Iris pigment epithelial cell (primary cell): ENCODE measurements at regions not wholly inside any gene's neighbourhood (a gene's known extent, or its start where the extent isn't known, plus 50 kb on each side); places are given as distances from the start of the nearest gene placed in this dataset.
A peak's percentile ranks its signal among the peaks of the same experiment; 100 is the strongest.
"Not testable (repeated sequence)": the region's sequence is repeated elsewhere in the genome, so short reads cannot be mapped to it uniquely, and the experiment has no call there.

Source experiments
- DNase-seq: peaks from one replicate; pipeline ENCODE4 v3.0.0-alpha.2; 2011; ENCODE audit warnings: low read depth

DNA sequence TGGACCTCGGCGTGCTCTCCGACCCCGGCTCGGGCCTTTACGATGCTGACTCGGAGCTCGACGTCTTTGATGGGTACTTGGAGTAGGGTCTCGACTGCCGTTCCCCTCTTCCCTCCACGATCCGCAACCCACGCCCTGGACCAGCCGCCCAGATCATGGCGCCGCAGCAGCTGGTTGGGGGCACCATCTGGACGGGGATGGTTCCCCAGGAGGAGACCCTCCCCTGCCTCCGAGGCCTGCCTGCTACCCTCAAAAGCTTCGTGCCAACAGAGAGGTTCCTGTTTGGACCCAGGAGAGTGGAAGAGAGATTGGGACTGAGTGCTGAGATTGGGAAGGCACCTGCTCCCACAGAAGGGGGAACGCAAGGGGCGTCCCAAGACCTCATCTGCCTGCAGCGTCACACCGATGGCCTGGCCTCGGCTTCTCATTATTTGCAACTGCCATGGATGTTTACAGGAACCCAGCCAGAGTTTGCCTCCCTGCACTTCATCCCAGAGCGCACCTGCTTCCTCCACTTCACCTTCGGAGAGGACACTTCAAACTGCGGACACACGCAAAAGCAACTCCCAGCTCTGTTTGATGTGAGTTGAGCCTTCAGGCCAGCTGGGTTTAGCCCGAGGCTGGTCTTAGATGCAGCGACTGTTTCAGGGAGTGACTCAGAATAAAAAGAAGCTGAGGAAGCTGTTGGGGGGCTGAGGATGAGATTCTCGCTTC, 58.9 kb downstream of the GOLGA6L7 start:
- peak; percentile 32 for DNase-seq

GRCh38 chr15:28788649-28789400, 59.6 kb downstream of the GOLGA6L7 start:
- DNase-seq = peak; percentile 1

- not testable (repeated sequence) for DNase-seq
Measured at GRCh38 chr15:28788176-28788575, 60.3 kb downstream of the GOLGA6L7 start.

DNA sequence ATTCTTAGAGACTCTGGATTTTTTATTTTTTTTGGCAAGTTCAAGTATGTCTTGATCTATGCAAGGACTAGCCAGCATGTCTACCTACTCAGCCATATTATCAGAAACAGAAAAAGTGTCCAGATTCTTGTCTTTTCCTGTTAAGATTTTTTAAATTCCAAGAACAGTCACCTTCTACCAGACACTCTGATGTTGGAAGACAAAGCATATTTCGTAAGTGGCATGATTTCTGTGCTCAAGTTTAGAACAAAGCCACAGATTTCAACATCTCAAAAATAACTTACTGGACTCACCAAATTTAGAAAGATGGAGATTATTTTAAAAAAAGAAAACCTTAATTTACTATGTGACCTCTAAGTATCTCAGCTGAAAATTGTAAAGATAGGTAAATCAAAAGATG, 61.9 kb downstream of the GOLGA6L7 start:
- DNase-seq = peak; percentile 74

- peak; percentile 75 for DNase-seq
Measured at GRCh38 chr15:28784347-28785163, 63.9 kb downstream of the GOLGA6L7 start.

DNA sequence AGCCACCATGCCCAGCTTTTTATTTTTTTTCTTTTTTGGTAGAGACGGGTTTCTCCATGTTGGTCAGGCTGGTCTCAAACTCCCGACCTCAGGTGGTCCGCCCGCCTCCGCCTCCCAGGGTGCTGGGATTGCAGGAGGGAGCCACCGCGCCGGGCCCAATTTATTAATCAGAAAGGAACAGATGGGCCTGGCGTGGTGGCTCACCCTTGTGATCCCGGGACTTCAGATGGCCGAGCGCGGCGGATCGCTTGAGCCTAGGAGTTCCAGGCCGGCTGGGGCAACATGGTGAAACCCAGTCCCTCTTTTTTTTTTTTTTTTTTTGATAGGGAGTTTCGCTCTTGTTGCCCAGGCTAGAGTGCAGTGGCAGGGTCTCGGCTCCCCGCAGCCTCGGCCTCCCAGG, 64.6 kb downstream of the GOLGA6L7 start:
- no peak for DNase-seq

DNA sequence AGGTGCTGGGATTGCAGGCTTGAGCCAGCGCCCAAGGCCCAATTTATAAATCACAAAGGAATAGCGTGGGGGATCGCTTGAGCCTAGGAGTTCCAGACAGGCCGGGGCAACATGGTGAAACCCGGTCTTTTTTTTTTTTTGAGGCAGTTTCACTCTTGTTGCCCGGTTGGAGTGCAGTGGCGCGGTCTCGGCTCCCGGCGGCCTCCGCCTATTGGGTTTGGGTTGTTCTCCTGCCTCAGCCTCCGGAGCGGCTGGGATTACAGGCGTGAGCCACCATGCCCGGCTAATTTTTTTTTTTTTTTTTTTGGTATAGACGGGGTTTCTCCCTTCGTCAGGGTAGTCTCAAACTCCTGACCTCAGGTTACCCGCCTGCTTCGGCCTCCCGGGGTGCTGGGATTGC, 65.0 kb downstream of the GOLGA6L7 start:
- no peak for DNase-seq

- not testable (repeated sequence) for DNase-seq
Measured at GRCh38 chr15:28778397-28778796, 66.2 kb upstream of the GOLGA8M start.

DNA sequence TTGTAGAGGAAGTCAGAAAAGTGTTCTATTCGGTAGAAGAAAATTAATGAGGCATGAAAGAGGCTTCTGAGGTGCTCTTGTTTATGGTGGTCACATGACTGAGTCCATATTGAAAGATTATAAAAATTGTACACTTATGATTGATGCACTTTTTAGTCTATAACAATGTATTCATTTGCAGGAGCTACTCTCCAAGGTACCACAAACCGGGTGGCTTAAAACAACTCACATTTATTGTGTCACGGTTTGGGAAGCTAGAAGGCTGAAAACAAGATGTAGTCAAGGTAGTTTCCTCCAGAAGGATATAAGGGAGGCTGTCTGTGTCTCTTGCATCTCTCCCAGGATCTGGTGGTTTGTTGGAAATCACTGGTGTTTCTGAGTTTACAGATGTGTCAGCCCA, 60.6 kb upstream of the GOLGA8M start:
- not testable (repeated sequence) for DNase-seq
